ENCODE measurements at regions not wholly inside any gene's neighbourhood (a gene's known extent, or its start where the extent isn't known, plus 50 kb on each side); places are given as distances from the start of the nearest gene placed in this dataset.
A peak's percentile ranks its signal among the peaks of the same experiment; 100 is the strongest.

DNA sequence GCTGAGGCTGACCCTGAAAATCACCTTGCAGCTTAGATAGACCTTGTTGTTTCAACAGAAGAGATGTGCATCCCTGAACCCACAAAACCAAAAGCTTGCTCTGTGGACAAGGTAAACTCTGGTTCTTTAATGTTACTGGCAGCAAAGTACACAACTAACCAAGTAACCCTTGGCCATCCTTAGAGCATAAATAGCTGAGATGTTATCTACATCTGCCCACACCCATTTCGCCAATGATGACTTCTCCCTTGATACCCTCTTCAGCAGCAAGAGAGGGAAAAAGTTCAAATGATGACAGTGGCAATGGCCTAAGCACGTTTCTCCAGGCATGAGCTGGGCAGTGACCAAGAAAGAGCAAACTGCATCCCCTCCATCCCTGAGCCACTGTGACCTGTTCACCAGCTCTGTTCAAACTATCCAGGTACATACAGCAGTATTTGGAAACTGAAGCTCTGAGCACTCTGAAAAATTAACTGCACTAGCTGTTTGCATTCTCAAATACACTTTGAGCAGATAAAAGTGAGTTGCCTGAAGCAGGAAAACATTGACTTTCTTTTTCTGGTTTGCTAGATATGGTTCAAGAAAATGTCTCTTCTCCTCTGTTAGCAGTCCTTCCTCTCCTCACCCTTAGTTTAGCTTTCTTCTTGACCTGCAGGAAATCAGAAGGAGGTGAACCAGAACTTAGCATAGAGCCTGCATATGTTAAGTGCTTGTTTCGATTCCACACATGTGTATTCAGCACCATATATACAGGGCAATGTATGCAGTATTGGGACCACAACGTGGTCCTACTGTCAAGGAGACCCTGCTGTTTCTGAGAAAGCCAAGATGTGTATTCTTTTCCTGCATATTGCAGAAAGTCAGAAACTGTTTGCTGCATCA lies 231.7 kb downstream of the FOXO1 start:
- Histone ChIP-seq H3K23ac (ENCODE audit: low read length in 2 of 2) (no peak overlapping the region), H3K9me3 (ENCODE audit: control insufficient read depth, low read length) (no peaks in the 10 kb centered on the region), H2AFZ (ENCODE audit: low read depth, low read length) (no peak overlapping the region), H4K91ac (ENCODE audit: low read length) (no peak overlapping the region), H3K4me3 (ENCODE audit: insufficient read depth in 1 of 2, low read depth in 1 of 2, low read length in 2 of 2) (no peak overlapping the region), H3K36me3 (ENCODE audit: control insufficient read depth in 1 of 2, insufficient read depth in 2 of 2, low read depth in 1 of 2, low read length in 2 of 2) (no peaks in the 10 kb centered on the region), H3K4me1 (ENCODE audit: control insufficient read depth, insufficient read depth, low read depth, low read length) (no peaks in the 10 kb centered on the region), H3K27ac (ENCODE audit: low read length, poor library complexity, severe bottlenecking) (no peak overlapping the region), H3K4me2 (ENCODE audit: low read length, poor library complexity, severe bottlenecking) (no peak overlapping the region), H2BK5ac (ENCODE audit: low read depth, low read length, poor library complexity, severe bottlenecking) (no peak overlapping the region), H3K27me3 (ENCODE audit: control insufficient read depth in 1 of 2, insufficient read depth in 1 of 2, low read length in 2 of 2) (no peaks in the 10 kb centered on the region), H3K4ac (ENCODE audit: low read depth in 1 of 2, low read length in 2 of 2) (no peak overlapping the region), H2BK15ac (ENCODE audit: low read depth, poor library complexity, severe bottlenecking) (no peak overlapping the region), H3K9ac (ENCODE audit: low read length) (no peak overlapping the region), H3K79me1 (replicated peaks; ENCODE audit: low read length, poor library complexity, severe bottlenecking) (no peaks in the 10 kb centered on the region), H3K14ac (ENCODE audit: low read length in 2 of 2) (no peak overlapping the region), H4K8ac (ENCODE audit: low read length) (no peak overlapping the region), H3K18ac (ENCODE audit: low read depth in 1 of 2, low read length in 2 of 2) (no peak overlapping the region), H2BK120ac (ENCODE audit: low read depth, low read length) (no peak overlapping the region), H2AK5ac (ENCODE audit: low read length, severe bottlenecking) (no peak overlapping the region), H2BK12ac (ENCODE audit: low read length in 2 of 2) (no peak overlapping the region)
- DNase-seq: no peak
- 79% methylated on average over 4 of the region's 4 CpGs for WGBS

DNA sequence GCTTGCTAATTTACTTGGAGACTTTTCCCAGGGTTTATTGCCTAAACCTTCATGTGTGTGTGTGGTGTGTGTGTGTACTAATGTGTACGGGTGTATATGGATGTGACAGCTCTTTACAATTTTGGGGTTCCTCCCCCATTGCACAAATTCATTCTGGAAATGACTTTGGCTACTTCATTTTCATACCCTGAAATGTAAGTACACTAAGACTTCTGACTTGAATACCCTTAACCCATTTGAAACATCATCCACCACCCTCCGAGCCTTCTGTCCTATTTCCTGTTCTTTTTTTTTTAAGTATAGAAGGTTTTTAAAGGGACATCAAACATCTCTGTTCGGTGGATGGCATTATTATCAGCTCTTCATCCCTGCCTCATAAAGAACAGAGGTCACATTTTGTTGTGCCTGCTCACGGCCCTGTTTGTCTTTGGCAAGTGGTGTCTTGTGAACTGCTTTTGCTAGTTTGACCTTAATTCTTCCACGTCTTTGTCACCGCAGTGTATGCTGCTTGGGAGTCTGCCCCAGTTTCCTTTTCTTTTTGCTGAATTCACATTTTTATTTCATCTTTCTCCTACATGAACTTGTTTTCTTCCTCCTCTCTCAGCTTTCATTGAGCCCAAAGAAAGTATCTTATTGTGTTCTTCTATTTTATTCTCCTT lies 228.3 kb downstream of the FOXO1 start:
- Histone ChIP-seq H3K14ac (ENCODE audit: low read length in 2 of 2) (no peak overlapping the region), H3K4ac (ENCODE audit: low read depth in 1 of 2, low read length in 2 of 2) (no peak overlapping the region), H2BK15ac (ENCODE audit: low read depth, poor library complexity, severe bottlenecking) (no peak overlapping the region), H3K9ac (ENCODE audit: low read length) (peak overlapping the region; percentile 86), H4K91ac (ENCODE audit: low read length) (no peak overlapping the region), H3K4me2 (ENCODE audit: low read length, poor library complexity, severe bottlenecking) (no peak overlapping the region), H3K36me3 (ENCODE audit: control insufficient read depth in 1 of 2, insufficient read depth in 2 of 2, low read depth in 1 of 2, low read length in 2 of 2) (no peaks in the 10 kb centered on the region), H4K8ac (ENCODE audit: low read length) (no peak overlapping the region), H2AFZ (ENCODE audit: low read depth, low read length) (no peak overlapping the region), H3K9me3 (ENCODE audit: control insufficient read depth, low read length) (no peaks in the 10 kb centered on the region), H2BK5ac (ENCODE audit: low read depth, low read length, poor library complexity, severe bottlenecking) (no peak overlapping the region), H3K27me3 (ENCODE audit: control insufficient read depth in 1 of 2, insufficient read depth in 1 of 2, low read length in 2 of 2) (no peaks in the 10 kb centered on the region), H2AK5ac (ENCODE audit: low read length, severe bottlenecking) (no peak overlapping the region), H3K79me1 (replicated peaks; ENCODE audit: low read length, poor library complexity, severe bottlenecking) (no peaks in the 10 kb centered on the region), H3K18ac (ENCODE audit: low read depth in 1 of 2, low read length in 2 of 2) (no peak overlapping the region), H2BK120ac (ENCODE audit: low read depth, low read length) (no peak overlapping the region), H3K4me1 (ENCODE audit: control insufficient read depth, insufficient read depth, low read depth, low read length) (peaks cover 4% of the 10 kb centered on the region), H3K27ac (ENCODE audit: low read length, poor library complexity, severe bottlenecking) (no peak overlapping the region), H3K23ac (ENCODE audit: low read length in 2 of 2) (no peak overlapping the region), H3K4me3 (ENCODE audit: insufficient read depth in 1 of 2, low read depth in 1 of 2, low read length in 2 of 2) (peak overlapping the region in 1 of 2 experiments; percentile 68), H2BK12ac (ENCODE audit: low read length in 2 of 2) (no peak overlapping the region)
- WGBS: 64% methylated on average over 3 of the region's 6 CpGs
- DNase-seq: peak; percentile 9

DNA sequence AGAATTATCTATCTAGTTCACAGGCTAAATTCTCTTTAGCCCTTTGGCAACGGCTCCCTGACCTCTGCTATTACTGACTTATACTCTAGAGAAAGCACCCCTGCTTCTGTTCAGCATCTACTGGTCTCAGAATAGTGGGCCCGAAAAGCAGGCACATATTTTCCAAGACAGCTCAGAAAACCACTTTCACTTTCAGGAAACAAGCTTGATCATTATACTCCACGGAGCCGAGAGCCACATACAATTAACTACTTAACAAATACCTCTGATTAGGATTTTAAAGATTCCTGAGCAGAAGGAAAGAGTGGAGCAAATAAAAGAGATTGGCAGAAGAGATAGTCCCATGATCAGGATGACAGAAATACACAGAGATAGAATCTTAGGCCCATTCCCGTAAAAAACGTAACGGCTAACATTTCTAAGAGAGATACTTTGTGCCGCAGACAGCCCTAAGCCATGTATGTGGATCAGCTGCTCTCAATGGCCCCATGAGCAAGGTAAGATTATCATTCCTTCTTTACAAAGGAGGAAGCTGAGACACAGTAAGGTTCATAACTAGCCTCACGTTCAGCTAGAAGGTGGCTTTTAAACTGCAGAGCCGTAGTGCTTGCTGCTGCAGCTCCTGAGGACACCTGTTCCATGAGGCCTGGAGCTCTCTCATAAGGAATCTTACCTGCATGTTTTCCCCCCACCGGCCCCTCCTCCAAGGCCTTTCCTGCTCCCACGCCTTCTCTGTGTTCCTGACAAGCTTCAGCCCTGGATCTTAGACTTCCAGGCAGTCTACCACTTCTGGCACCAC lies 227.2 kb downstream of the FOXO1 start:
- Histone ChIP-seq H2AFZ (ENCODE audit: low read depth, low read length) (no peak overlapping the region), H2AK5ac (ENCODE audit: low read length, severe bottlenecking) (no peak overlapping the region), H3K9me3 (ENCODE audit: control insufficient read depth, low read length) (no peaks in the 10 kb centered on the region), H3K9ac (ENCODE audit: low read length) (peak overlapping the region; percentile 86), H3K27ac (ENCODE audit: low read length, poor library complexity, severe bottlenecking) (no peak overlapping the region), H3K4me3 (ENCODE audit: insufficient read depth in 1 of 2, low read depth in 1 of 2, low read length in 2 of 2) (peak overlapping the region in 1 of 2 experiments; percentile 68), H4K91ac (ENCODE audit: low read length) (no peak overlapping the region), H3K4ac (ENCODE audit: low read depth in 1 of 2, low read length in 2 of 2) (no peak overlapping the region), H2BK12ac (ENCODE audit: low read length in 2 of 2) (no peak overlapping the region), H3K27me3 (ENCODE audit: control insufficient read depth in 1 of 2, insufficient read depth in 1 of 2, low read length in 2 of 2) (no peaks in the 10 kb centered on the region), H2BK15ac (ENCODE audit: low read depth, poor library complexity, severe bottlenecking) (no peak overlapping the region), H4K8ac (ENCODE audit: low read length) (no peak overlapping the region), H3K23ac (ENCODE audit: low read length in 2 of 2) (no peak overlapping the region), H3K4me1 (ENCODE audit: control insufficient read depth, insufficient read depth, low read depth, low read length) (peaks cover 4% of the 10 kb centered on the region), H3K79me1 (replicated peaks; ENCODE audit: low read length, poor library complexity, severe bottlenecking) (no peaks in the 10 kb centered on the region), H3K18ac (ENCODE audit: low read depth in 1 of 2, low read length in 2 of 2) (no peak overlapping the region), H3K36me3 (ENCODE audit: control insufficient read depth in 1 of 2, insufficient read depth in 2 of 2, low read depth in 1 of 2, low read length in 2 of 2) (no peaks in the 10 kb centered on the region), H3K4me2 (ENCODE audit: low read length, poor library complexity, severe bottlenecking) (no peak overlapping the region), H2BK5ac (ENCODE audit: low read depth, low read length, poor library complexity, severe bottlenecking) (no peak overlapping the region), H2BK120ac (ENCODE audit: low read depth, low read length) (no peak overlapping the region), H3K14ac (ENCODE audit: low read length in 2 of 2) (no peak overlapping the region)
- WGBS: 80% methylated on average over 10 of the region's 12 CpGs
- DNase-seq: peak; percentile 61

DNA sequence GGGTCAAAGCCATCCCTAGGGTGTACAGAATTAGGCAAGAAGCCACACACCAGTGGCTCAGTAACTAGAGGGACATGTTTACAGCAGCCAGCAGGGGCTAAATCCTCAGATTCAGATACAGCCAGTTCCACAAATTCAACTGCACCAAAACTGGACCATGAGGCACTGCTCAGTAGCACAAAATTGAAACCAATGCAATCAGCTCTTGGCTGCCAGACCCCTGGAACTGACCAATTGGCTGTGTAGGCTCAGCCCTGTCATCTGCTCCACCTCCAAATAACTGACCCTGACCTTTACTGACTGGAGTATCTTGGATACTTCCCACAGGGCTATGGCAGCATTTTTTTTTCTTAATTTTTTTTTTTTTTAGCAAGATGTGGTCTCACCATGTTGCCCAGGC lies 226.5 kb downstream of the FOXO1 start:
- Histone ChIP-seq H4K8ac (ENCODE audit: low read length) (no peak overlapping the region), H3K14ac (ENCODE audit: low read length in 2 of 2) (no peak overlapping the region), H3K36me3 (ENCODE audit: control insufficient read depth in 1 of 2, insufficient read depth in 2 of 2, low read depth in 1 of 2, low read length in 2 of 2) (no peaks in the 10 kb centered on the region), H3K4me3 (ENCODE audit: insufficient read depth in 1 of 2, low read depth in 1 of 2, low read length in 2 of 2) (no peak overlapping the region), H4K91ac (ENCODE audit: low read length) (no peak overlapping the region), H3K4me1 (ENCODE audit: control insufficient read depth, insufficient read depth, low read depth, low read length) (peaks cover 4% of the 10 kb centered on the region), H2AK5ac (ENCODE audit: low read length, severe bottlenecking) (no peak overlapping the region), H3K79me1 (replicated peaks; ENCODE audit: low read length, poor library complexity, severe bottlenecking) (no peaks in the 10 kb centered on the region), H3K27me3 (ENCODE audit: control insufficient read depth in 1 of 2, insufficient read depth in 1 of 2, low read length in 2 of 2) (no peaks in the 10 kb centered on the region), H3K4ac (ENCODE audit: low read depth in 1 of 2, low read length in 2 of 2) (no peak overlapping the region), H2BK5ac (ENCODE audit: low read depth, low read length, poor library complexity, severe bottlenecking) (no peak overlapping the region), H3K4me2 (ENCODE audit: low read length, poor library complexity, severe bottlenecking) (no peak overlapping the region), H2BK15ac (ENCODE audit: low read depth, poor library complexity, severe bottlenecking) (no peak overlapping the region), H3K18ac (ENCODE audit: low read depth in 1 of 2, low read length in 2 of 2) (no peak overlapping the region), H3K9ac (ENCODE audit: low read length) (no peak overlapping the region), H3K27ac (ENCODE audit: low read length, poor library complexity, severe bottlenecking) (no peak overlapping the region), H2AFZ (ENCODE audit: low read depth, low read length) (no peak overlapping the region), H3K23ac (ENCODE audit: low read length in 2 of 2) (no peak overlapping the region), H2BK12ac (ENCODE audit: low read length in 2 of 2) (no peak overlapping the region), H2BK120ac (ENCODE audit: low read depth, low read length) (no peak overlapping the region), H3K9me3 (ENCODE audit: control insufficient read depth, low read length) (no peaks in the 10 kb centered on the region)
- no peak for DNase-seq
